Liver (tissue), 8 donors: ENCODE measurements at regions not wholly inside any gene's neighbourhood (a gene's known extent, or its start where the extent isn't known, plus 50 kb on each side); places are given as distances from the start of the nearest gene placed in this dataset.

Experiments used
- DNase-seq: peaks from one replicate; pipeline ENCODE4 v3.0.0-alpha.2; 2017; ENCODE audit warnings: low spot score
- H3K27ac ChIP-seq, 2 donors: one replicate each; pipeline ENCODE4 v1.7.0; 2013; ENCODE audit warnings: inconsistent platforms in 2 of 2, low read length in 2 of 2, control low read depth in 1 of 2, low read depth in 1 of 2, mild to moderate bottlenecking in 1 of 2
- H3K27me3 ChIP-seq, 4 donors: one replicate each; pipeline versions ENCODE4 v1.6.1 to v1.7.0; 2013; ENCODE audit warnings: low read length in 3 of 4, inconsistent platforms in 1 of 4, mild to moderate bottlenecking in 1 of 4, moderate library complexity in 1 of 4; ENCODE audit not compliant: control insufficient read depth in 4 of 4, insufficient read depth in 4 of 4
- H3K36me3 ChIP-seq, 4 donors: one replicate each; pipeline versions ENCODE4 v1.6.1 to v1.7.0; 2013; ENCODE audit warnings: low read length in 3 of 4, mild to moderate bottlenecking in 3 of 4, low read depth in 1 of 4, moderate library complexity in 1 of 4; ENCODE audit not compliant: control insufficient read depth in 4 of 4, insufficient read depth in 3 of 4
- H3K4me1 ChIP-seq, 4 donors: one replicate each; pipeline versions ENCODE4 v1.6.1 to v1.7.0; 2013; ENCODE audit warnings: low read length in 3 of 4, mild to moderate bottlenecking in 3 of 4, moderate library complexity in 1 of 4; ENCODE audit not compliant: control insufficient read depth in 4 of 4, insufficient read depth in 4 of 4
- H3K4me3 ChIP-seq, 3 donors: one replicate each; pipeline versions ENCODE4 v1.6.1 to v1.7.0; 2013; ENCODE audit warnings: low read length in 3 of 3, control low read depth in 1 of 3, low read depth in 1 of 3, mild to moderate bottlenecking in 1 of 3
- H3K9ac ChIP-seq, 2 donors: one replicate each; pipeline ENCODE4 v1.7.0; 2013; ENCODE audit warnings: low read length in 2 of 2, mild to moderate bottlenecking in 2 of 2, moderate library complexity in 2 of 2, control low read depth in 1 of 2, low read depth in 1 of 2
- H3K9me3 ChIP-seq, 4 donors: one replicate each; pipeline versions ENCODE4 v1.6.1 to v1.7.0; 2013; ENCODE audit warnings: low read length in 3 of 4; ENCODE audit not compliant: control insufficient read depth in 4 of 4
- ATF3 ChIP-seq: IDR thresholded peaks from 2 replicates; pipeline ENCODE4 v1.6.1; 2016; ENCODE audit warnings: antibody characterized with exemption
- CTCF ChIP-seq: fragments of 150-350 bp; IDR thresholded peaks from 2 replicates; pipeline ENCODE4 v1.5.1; 2017; ENCODE audit warnings: improper control_type of control experiment, low read depth, low read length; ENCODE audit not compliant: missing input control
- EGR1 ChIP-seq, 2 donors: IDR thresholded peaks; 2 replicates each; pipeline ENCODE4 v1.6.1; 2016 to 2018; ENCODE audit warnings: antibody characterized with exemption in 2 of 2, low read depth in 2 of 2
- FOXA1 ChIP-seq: IDR thresholded peaks from 2 replicates; pipeline ENCODE4 v1.6.1; 2016; ENCODE audit warnings: antibody characterized with exemption
- FOXA2 ChIP-seq: IDR thresholded peaks from 2 replicates; pipeline ENCODE4 v1.6.1; 2016; ENCODE audit warnings: antibody characterized with exemption
- GABPA ChIP-seq, 2 donors: IDR thresholded peaks in 1 of 2; conservative IDR thresholded peaks in 1 of 2; 2 replicates each; pipeline ENCODE4 v1.6.1; 2016; ENCODE audit warnings: antibody characterized with exemption in 2 of 2, mild to moderate bottlenecking in 1 of 2, moderate library complexity in 1 of 2
- HNF4A ChIP-seq, 2 donors: conservative IDR thresholded peaks; 2 replicates each; pipeline ENCODE4 v1.6.1; 2016; ENCODE audit warnings: antibody characterized with exemption in 2 of 2, mild to moderate bottlenecking in 2 of 2
- HNF4G ChIP-seq: IDR thresholded peaks from 2 replicates; pipeline ENCODE4 v1.6.1; 2016; ENCODE audit warnings: antibody characterized with exemption
- JUND ChIP-seq, 2 donors: IDR thresholded peaks; 2 replicates each; pipeline ENCODE4 v1.6.1; 2016; ENCODE audit warnings: antibody characterized with exemption in 2 of 2
- MAX ChIP-seq: IDR thresholded peaks from 2 replicates; pipeline ENCODE4 v1.6.1; 2016; ENCODE audit warnings: antibody characterized with exemption
- NR2F2 ChIP-seq: IDR thresholded peaks from 2 replicates; pipeline ENCODE4 v1.6.1; 2016; ENCODE audit warnings: antibody characterized with exemption
- RAD21 ChIP-seq, 2 donors: IDR thresholded peaks; 2 replicates each; pipeline ENCODE4 v1.6.1; 2016; ENCODE audit warnings: antibody characterized with exemption in 2 of 2, mild to moderate bottlenecking in 2 of 2
- REST ChIP-seq: IDR thresholded peaks from 2 replicates; pipeline ENCODE4 v1.6.1; 2016; ENCODE audit warnings: antibody characterized with exemption, mild to moderate bottlenecking
- RXRA ChIP-seq, 2 donors: IDR thresholded peaks; 2 replicates each; pipeline ENCODE4 v1.6.1; 2017 to 2018; ENCODE audit warnings: antibody characterized with exemption in 2 of 2, mild to moderate bottlenecking in 1 of 2
- SP1 ChIP-seq: IDR thresholded peaks from 2 replicates; pipeline ENCODE4 v1.6.1; 2018; ENCODE audit warnings: antibody characterized with exemption, mild to moderate bottlenecking
- TAF1 ChIP-seq: conservative IDR thresholded peaks from 2 replicates; pipeline ENCODE4 v1.6.1; 2016; ENCODE audit warnings: antibody characterized with exemption, mild to moderate bottlenecking
- YY1 ChIP-seq: IDR thresholded peaks from 2 replicates; pipeline ENCODE4 v1.6.1; 2016; ENCODE audit warnings: antibody characterized with exemption, mild to moderate bottlenecking
- ZBTB33 ChIP-seq: IDR thresholded peaks from 2 replicates; pipeline ENCODE4 v1.6.1; 2016; ENCODE audit warnings: antibody characterized with exemption
- WGBS: extraction: QIAGEN DNeasy Blood & Tissue Kit; methylation state at CpG from one replicate; pipeline ENCODE4 v1.1.7; 2013; 5-methylcytosine and 5-hydroxymethylcytosine counted together
- donor health status: healthy.
- donor health status: healthy.
- donor health status: healthy.
- donor health status: healthy.
- donor health status: healthy.

GRCh38 chr4:134326866-134327265 is 125.3 kb upstream of the PABPC4L start:
- H3K27me3 ChIP-seq: no peaks in the 10 kb centered on the region
- H3K27ac ChIP-seq: no peak overlapping the region
- no peak overlapping the region for H3K9ac ChIP-seq
- no peaks in the 10 kb centered on the region for H3K36me3 ChIP-seq
- no peak for TF ChIP-seq ATF3
- TF ChIP-seq HNF4G: no peak
- TF ChIP-seq ZBTB33: no peak
- TF ChIP-seq FOXA1: no peak
- no peak for TF ChIP-seq NR2F2
- WGBS: 87% methylated on average over 16 of the region's 16 CpGs
- no peak overlapping the region for H3K4me3 ChIP-seq
- no peaks in the 10 kb centered on the region for H3K4me1 ChIP-seq
- H3K9me3 ChIP-seq: peaks cover 0 to 4% (median 2%) of the 10 kb centered on the region in 4 donors
- DNase-seq: no peak

GRCh38 chr4:134324179-134324578 is 122.6 kb upstream of the PABPC4L start:
- H3K36me3 ChIP-seq: no peaks in the 10 kb centered on the region
- WGBS: 66% methylated on average over 1 of the region's 1 CpG
- H3K4me3 ChIP-seq: no peak overlapping the region
- peaks cover 0 to 4% (median 2%) of the 10 kb centered on the region in 4 donors for H3K9me3 ChIP-seq
- no peak for TF ChIP-seq CTCF
- DNase-seq: no peak
- H3K9ac ChIP-seq: no peak overlapping the region
- H3K27ac ChIP-seq: no peak overlapping the region
- no peaks in the 10 kb centered on the region for H3K4me1 ChIP-seq
- no peaks in the 10 kb centered on the region for H3K27me3 ChIP-seq

- H3K36me3 ChIP-seq: no peaks in the 10 kb centered on the region
- no peaks in the 10 kb centered on the region for H3K4me1 ChIP-seq
- H3K4me3 ChIP-seq: no peak overlapping the region
- H3K9me3 ChIP-seq: no peaks in the 10 kb centered on the region
- 44% methylated on average over 2 of the region's 2 CpGs for WGBS
- no peak for DNase-seq
- no peak overlapping the region for H3K27ac ChIP-seq
- no peaks in the 10 kb centered on the region for H3K27me3 ChIP-seq
- no peak overlapping the region for H3K9ac ChIP-seq
- no peak for TF ChIP-seq SP1
- no peak for TF ChIP-seq NR2F2
- TF ChIP-seq MAX: no peak
- no peak for TF ChIP-seq HNF4A (conservative IDR thresholded peaks at IDR 0.05)
- no peak for TF ChIP-seq EGR1 (IDR thresholded peaks at IDR 0.05; ENCODE audit: low read depth in 2 of 2)
- TF ChIP-seq GABPA (IDR thresholded peaks at IDR 0.05 in 1 of 2, conservative IDR thresholded peaks at IDR 0.05 in 1 of 2): no peak
- no peak for TF ChIP-seq ZBTB33
- TF ChIP-seq RXRA (IDR thresholded peaks at IDR 0.05): no peak
- TF ChIP-seq REST: no peak
- TF ChIP-seq FOXA1: no peak
- TF ChIP-seq FOXA2: no peak
- no peak for TF ChIP-seq HNF4G
- TF ChIP-seq RAD21 (IDR thresholded peaks at IDR 0.05): no peak
- TF ChIP-seq ATF3: no peak
- no peak for TF ChIP-seq YY1
- TF ChIP-seq TAF1: no peak
- no peak for TF ChIP-seq JUND (IDR thresholded peaks at IDR 0.05)
Observed at GRCh38 chr4:134320048-134320447, 118.5 kb upstream of the PABPC4L start.
